ENCODE measurements at regions not wholly inside any gene's neighbourhood (a gene's known extent, or its start where the extent isn't known, plus 50 kb on each side); places are given as distances from the start of the nearest gene placed in this dataset.
"Not testable (repeated sequence)": the region's sequence is repeated elsewhere in the genome, so short reads cannot be mapped to it uniquely, and the experiment has no call there.

DNA sequence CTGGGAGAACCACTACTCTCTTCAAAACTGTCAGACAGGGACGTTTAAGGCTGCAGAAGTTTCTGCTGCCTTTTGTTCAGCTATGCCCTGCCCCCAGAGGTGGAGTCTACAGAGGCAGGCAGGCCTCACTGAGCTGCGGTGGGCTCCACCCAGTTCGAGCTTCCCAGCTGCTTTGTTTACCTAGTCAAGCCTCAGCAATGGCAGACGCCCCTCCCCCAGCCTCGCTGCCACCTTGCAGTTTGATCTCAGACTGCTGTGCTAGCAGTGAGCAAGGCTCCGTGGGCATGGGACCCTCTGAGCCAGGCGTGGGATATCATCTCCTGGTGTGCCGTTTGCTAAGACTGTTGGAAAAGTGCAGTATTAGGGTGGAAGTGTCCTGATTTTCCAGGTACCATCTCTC, 258.6 kb upstream of the GOT2 start:
- H3K4me1 ChIP-seq (ENCODE audit: control insufficient read depth, insufficient read depth, low read length); H3K4me3 ChIP-seq (ENCODE audit: low read length in 2 of 2); H3K27me3 ChIP-seq (ENCODE audit: control insufficient read depth in 1 of 2, insufficient read depth in 2 of 2, low read length in 2 of 2); H3K27ac ChIP-seq (ENCODE audit: low read length); H3K9me3 ChIP-seq (ENCODE audit: control insufficient read depth in 2 of 2, low read length in 2 of 2); H3K36me3 ChIP-seq (ENCODE audit: control insufficient read depth in 2 of 2, insufficient read depth in 2 of 2, low read length in 2 of 2); H3K9ac ChIP-seq (ENCODE audit: low read length in 2 of 2): not testable (repeated sequence)

DNA sequence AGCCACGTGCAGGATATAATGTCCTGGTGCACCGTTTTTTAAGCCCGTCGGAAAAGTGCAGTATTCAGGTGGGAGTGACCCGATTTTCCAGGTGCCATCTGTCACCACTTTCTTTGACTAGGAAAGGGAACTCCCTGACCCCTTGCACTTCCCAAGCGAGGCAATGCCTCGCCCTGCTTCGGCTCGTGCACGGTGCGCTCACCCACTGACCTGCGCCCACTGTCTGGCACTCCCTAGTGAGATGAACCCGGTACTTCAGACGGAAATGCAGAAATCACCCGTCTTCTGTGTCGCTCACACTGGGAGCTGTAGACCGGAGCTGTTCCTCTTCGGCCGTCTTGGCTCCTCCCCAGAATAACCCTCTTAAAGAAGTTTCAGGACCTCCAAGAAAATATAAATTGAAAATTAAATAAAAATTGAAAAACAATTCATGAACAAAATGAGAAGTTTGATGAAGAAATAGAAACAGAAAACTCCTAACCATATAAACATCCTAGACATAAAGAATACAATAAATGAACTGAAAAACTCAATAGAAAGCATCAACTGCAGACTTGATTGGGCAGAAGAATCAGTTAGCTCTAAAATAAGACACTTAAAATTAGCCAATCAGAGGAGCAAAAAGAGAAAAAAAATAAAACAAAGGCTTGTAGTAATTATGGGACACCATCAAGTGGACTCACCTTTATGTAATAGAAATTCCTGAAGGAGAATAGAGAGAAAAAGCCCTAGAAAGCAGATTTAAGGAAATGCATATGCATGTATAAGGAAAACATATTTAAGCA, 249.3 kb upstream of the GOT2 start:
- H3K36me3 ChIP-seq (ENCODE audit: control insufficient read depth in 2 of 2, insufficient read depth in 2 of 2, low read length in 2 of 2); H3K9ac ChIP-seq (ENCODE audit: low read length in 2 of 2); H3K4me3 ChIP-seq (ENCODE audit: low read length in 2 of 2); H3K9me3 ChIP-seq (ENCODE audit: control insufficient read depth in 2 of 2, low read length in 2 of 2); H3K4me1 ChIP-seq (ENCODE audit: control insufficient read depth, insufficient read depth, low read length); H3K27ac ChIP-seq (ENCODE audit: low read length); H3K27me3 ChIP-seq (ENCODE audit: control insufficient read depth in 1 of 2, insufficient read depth in 2 of 2, low read length in 2 of 2): not testable (repeated sequence)

DNA sequence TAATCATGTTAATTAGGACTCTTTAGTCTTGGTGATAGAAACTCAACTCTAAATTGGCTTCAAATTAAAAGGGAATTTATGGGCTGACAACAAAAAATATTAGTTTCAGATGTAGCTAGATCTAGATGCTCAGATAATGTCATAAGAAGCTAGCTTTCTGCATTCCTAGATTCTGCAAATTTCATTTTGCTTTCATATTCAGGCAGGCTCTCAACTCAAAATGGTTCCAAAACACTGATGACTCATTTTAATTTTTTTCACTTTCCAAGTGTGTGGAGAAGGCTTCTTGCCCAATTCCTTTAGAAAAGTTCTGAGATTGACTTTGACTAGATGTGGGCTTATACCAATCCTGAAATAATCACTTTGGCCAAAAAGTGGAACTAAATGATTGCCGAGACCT, 236.7 kb upstream of the GOT2 start:
- Histone ChIP-seq H3K27me3 (ENCODE audit: control insufficient read depth in 1 of 2, insufficient read depth in 2 of 2, low read length in 2 of 2) (no peaks in the 10 kb centered on the region), H3K9ac (ENCODE audit: low read length in 2 of 2) (no peak overlapping the region), H3K4me1 (ENCODE audit: control insufficient read depth, insufficient read depth, low read length) (no peaks in the 10 kb centered on the region), H3K4me3 (ENCODE audit: low read length in 2 of 2) (no peak overlapping the region), H3K27ac (ENCODE audit: low read length) (no peak overlapping the region), H3K36me3 (ENCODE audit: control insufficient read depth in 2 of 2, insufficient read depth in 2 of 2, low read length in 2 of 2) (no peaks in the 10 kb centered on the region), H3K9me3 (ENCODE audit: control insufficient read depth in 2 of 2, low read length in 2 of 2) (no peaks in the 10 kb centered on the region)

DNA sequence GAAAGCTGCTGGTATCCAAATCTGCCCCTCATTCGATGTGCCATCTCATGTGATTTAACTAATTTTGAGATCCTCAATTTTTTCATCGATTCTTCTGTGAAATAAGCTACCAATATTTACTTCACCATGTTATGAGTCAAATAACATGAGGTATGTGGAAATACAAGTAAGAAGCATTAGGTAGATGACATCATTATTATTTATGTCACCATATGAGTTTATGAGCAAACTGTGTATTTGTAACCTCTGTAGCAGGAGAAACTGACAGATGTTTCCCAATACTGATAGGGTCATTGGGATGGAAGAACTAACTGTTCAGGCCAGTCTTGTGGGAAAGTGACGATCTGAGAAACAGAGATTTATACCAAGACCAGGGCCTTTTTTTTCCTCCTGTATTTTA, 229.4 kb upstream of the GOT2 start:
- no peaks in the 10 kb centered on the region for H3K4me1 ChIP-seq (ENCODE audit: control insufficient read depth, insufficient read depth, low read length)
- no peak overlapping the region for H3K4me3 ChIP-seq (ENCODE audit: low read length in 2 of 2)
- no peak overlapping the region for H3K27ac ChIP-seq (ENCODE audit: low read length)
- H3K27me3 ChIP-seq (ENCODE audit: control insufficient read depth in 1 of 2, insufficient read depth in 2 of 2, low read length in 2 of 2): no peaks in the 10 kb centered on the region
- no peaks in the 10 kb centered on the region for H3K36me3 ChIP-seq (ENCODE audit: control insufficient read depth in 2 of 2, insufficient read depth in 2 of 2, low read length in 2 of 2)
- no peak overlapping the region for H3K9ac ChIP-seq (ENCODE audit: low read length in 2 of 2)
- no peaks in the 10 kb centered on the region for H3K9me3 ChIP-seq (ENCODE audit: control insufficient read depth in 2 of 2, low read length in 2 of 2)

DNA sequence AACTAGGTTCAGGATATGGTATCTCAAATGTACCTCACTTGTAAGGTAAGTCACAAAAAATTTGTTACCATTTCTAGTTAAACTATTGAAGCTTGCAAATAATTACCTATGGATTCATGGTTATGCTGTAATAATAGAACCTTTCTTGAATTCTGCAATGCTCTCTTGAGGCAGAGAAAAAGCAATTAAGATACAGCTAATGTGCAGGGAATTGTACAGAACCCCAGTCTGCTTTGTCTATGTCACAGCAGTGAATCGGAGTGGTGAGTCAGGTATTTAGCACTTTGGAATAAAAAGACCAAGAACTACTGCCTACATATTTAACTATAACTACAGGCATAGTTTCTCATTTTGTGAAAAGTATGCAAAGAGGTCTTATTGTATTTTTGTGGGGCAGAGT, 228.7 kb upstream of the GOT2 start:
- no peak overlapping the region for H3K9ac ChIP-seq (ENCODE audit: low read length in 2 of 2)
- no peaks in the 10 kb centered on the region for H3K4me1 ChIP-seq (ENCODE audit: control insufficient read depth, insufficient read depth, low read length)
- H3K27ac ChIP-seq (ENCODE audit: low read length): no peak overlapping the region
- no peaks in the 10 kb centered on the region for H3K9me3 ChIP-seq (ENCODE audit: control insufficient read depth in 2 of 2, low read length in 2 of 2)
- H3K27me3 ChIP-seq (ENCODE audit: control insufficient read depth in 1 of 2, insufficient read depth in 2 of 2, low read length in 2 of 2): no peaks in the 10 kb centered on the region
- no peaks in the 10 kb centered on the region for H3K36me3 ChIP-seq (ENCODE audit: control insufficient read depth in 2 of 2, insufficient read depth in 2 of 2, low read length in 2 of 2)
- no peak overlapping the region for H3K4me3 ChIP-seq (ENCODE audit: low read length in 2 of 2)

DNA sequence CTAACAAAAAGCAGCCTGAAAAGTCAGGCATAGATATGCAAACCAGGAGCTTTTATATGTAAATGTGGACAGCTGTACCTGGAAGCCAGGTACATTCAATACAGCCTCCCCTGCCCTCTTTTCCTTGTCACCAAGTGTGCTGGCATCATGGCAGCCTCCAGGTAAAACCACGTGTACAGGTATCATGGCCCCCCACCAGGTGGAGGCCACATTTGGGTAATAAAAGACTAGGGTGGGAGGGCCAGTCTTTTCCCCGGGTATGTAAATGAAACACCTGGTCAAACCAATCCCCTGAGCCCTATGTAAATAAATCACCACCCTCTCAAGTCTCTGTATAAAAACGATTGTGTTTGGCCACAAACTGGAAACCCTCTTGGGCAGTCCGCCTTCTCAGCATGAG, 226.4 kb upstream of the GOT2 start:
- H3K9me3 ChIP-seq (ENCODE audit: control insufficient read depth in 2 of 2, low read length in 2 of 2): no peaks in the 10 kb centered on the region
- H3K27me3 ChIP-seq (ENCODE audit: control insufficient read depth in 1 of 2, insufficient read depth in 2 of 2, low read length in 2 of 2): no peaks in the 10 kb centered on the region
- no peak overlapping the region for H3K9ac ChIP-seq (ENCODE audit: low read length in 2 of 2)
- no peak overlapping the region for H3K27ac ChIP-seq (ENCODE audit: low read length)
- no peak overlapping the region for H3K4me3 ChIP-seq (ENCODE audit: low read length in 2 of 2)
- no peaks in the 10 kb centered on the region for H3K36me3 ChIP-seq (ENCODE audit: control insufficient read depth in 2 of 2, insufficient read depth in 2 of 2, low read length in 2 of 2)
- no peaks in the 10 kb centered on the region for H3K4me1 ChIP-seq (ENCODE audit: control insufficient read depth, insufficient read depth, low read length)

DNA sequence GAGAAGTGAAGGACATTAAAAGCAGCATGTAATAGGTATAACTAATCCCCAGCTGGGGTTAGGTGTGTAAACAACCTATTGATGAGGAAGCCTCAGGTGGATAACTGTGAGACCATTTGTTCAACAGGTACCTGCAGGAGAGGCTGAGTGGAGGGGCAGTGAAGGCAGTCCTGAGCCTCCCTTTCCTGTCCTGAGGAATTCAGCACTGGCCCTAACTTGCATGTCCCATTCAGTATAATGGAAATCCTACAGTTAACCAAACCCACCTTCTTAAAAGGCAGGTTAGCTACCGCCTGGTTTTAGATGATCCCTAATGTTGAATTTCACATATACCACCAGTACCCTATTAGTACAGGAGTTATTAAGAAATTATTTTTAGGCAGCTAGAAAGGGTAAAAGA, 225.9 kb upstream of the GOT2 start:
- Histone ChIP-seq H3K36me3 (ENCODE audit: control insufficient read depth in 2 of 2, insufficient read depth in 2 of 2, low read length in 2 of 2) (no peaks in the 10 kb centered on the region), H3K27ac (ENCODE audit: low read length) (no peak overlapping the region), H3K27me3 (ENCODE audit: control insufficient read depth in 1 of 2, insufficient read depth in 2 of 2, low read length in 2 of 2) (no peaks in the 10 kb centered on the region), H3K4me1 (ENCODE audit: control insufficient read depth, insufficient read depth, low read length) (no peaks in the 10 kb centered on the region), H3K4me3 (ENCODE audit: low read length in 2 of 2) (no peak overlapping the region), H3K9ac (ENCODE audit: low read length in 2 of 2) (no peak overlapping the region), H3K9me3 (ENCODE audit: control insufficient read depth in 2 of 2, low read length in 2 of 2) (no peaks in the 10 kb centered on the region)

DNA sequence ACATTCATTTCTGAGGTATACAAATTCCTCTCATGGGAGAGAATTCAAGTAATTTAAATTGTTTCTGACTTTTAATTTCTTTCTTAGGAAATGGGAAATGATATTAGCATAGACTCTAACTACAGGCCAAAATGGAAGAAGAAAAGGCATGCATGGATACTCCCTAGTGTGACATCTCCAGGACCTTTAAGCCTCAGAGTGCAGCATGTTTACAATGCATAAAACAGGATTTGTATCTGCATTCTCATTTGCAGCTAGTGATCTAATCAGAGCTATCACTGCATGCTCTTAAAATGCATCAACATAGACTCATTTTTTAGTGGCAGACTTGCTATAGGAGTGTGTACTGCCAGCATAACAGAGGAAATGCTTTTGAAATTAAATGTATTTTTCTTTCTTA, 224.6 kb upstream of the GOT2 start:
- H3K27ac ChIP-seq (ENCODE audit: low read length): no peak overlapping the region
- no peaks in the 10 kb centered on the region for H3K27me3 ChIP-seq (ENCODE audit: control insufficient read depth in 1 of 2, insufficient read depth in 2 of 2, low read length in 2 of 2)
- H3K36me3 ChIP-seq (ENCODE audit: control insufficient read depth in 2 of 2, insufficient read depth in 2 of 2, low read length in 2 of 2): no peaks in the 10 kb centered on the region
- H3K4me1 ChIP-seq (ENCODE audit: control insufficient read depth, insufficient read depth, low read length): no peaks in the 10 kb centered on the region
- no peaks in the 10 kb centered on the region for H3K9me3 ChIP-seq (ENCODE audit: control insufficient read depth in 2 of 2, low read length in 2 of 2)
- H3K4me3 ChIP-seq (ENCODE audit: low read length in 2 of 2): no peak overlapping the region
- no peak overlapping the region for H3K9ac ChIP-seq (ENCODE audit: low read length in 2 of 2)

DNA sequence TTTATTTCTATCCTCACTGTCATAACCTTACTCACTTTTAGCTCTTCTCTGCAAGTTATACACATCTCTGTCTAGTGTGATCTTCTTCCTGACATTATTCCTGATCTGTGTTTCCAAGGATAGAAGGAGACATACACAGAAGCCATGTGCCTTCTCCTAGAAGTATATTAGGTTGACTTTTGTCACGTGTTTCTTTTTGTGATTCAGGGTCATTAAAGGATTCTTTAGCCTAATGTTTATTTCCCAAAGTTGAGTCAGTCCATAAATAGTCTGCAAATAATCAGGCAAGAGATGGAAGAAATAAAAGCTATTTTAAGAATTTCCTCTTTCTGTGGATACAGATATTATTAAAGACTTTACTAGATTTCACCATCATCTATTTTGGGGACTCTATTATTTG, 214.1 kb upstream of the GOT2 start:
- H3K27ac ChIP-seq (ENCODE audit: low read length): no peak overlapping the region
- H3K4me1 ChIP-seq (ENCODE audit: control insufficient read depth, insufficient read depth, low read length): no peaks in the 10 kb centered on the region
- peaks cover 0 to 1% of the 10 kb centered on the region in 2 donors for H3K9me3 ChIP-seq (ENCODE audit: control insufficient read depth in 2 of 2, low read length in 2 of 2)
- no peak overlapping the region for H3K9ac ChIP-seq (ENCODE audit: low read length in 2 of 2)
- H3K4me3 ChIP-seq (ENCODE audit: low read length in 2 of 2): no peak overlapping the region
- no peaks in the 10 kb centered on the region for H3K27me3 ChIP-seq (ENCODE audit: control insufficient read depth in 1 of 2, insufficient read depth in 2 of 2, low read length in 2 of 2)
- no peaks in the 10 kb centered on the region for H3K36me3 ChIP-seq (ENCODE audit: control insufficient read depth in 2 of 2, insufficient read depth in 2 of 2, low read length in 2 of 2)

DNA sequence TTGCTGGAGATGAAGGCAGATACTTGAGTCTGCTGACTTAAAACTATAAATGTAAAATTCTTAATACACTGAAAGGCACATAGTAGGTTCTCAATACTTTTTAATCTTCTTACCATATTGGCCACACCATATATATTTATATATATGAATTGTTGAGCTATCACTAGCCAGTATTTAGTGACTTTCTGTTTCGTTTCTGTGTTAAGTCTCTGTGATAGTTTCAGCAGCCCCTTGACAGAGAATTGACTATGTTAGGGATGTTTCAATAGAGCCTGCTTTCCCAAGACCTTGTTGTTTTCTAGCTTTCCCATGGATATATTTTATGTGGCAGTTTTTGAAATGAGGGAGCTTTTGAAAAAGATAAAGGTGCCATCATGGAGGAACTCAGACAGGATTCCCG, 206.5 kb upstream of the GOT2 start:
- Histone ChIP-seq H3K9ac (ENCODE audit: low read length in 2 of 2) (no peak overlapping the region), H3K4me3 (ENCODE audit: low read length in 2 of 2) (no peak overlapping the region), H3K27me3 (ENCODE audit: control insufficient read depth in 1 of 2, insufficient read depth in 2 of 2, low read length in 2 of 2) (no peaks in the 10 kb centered on the region), H3K4me1 (ENCODE audit: control insufficient read depth, insufficient read depth, low read length) (no peaks in the 10 kb centered on the region), H3K36me3 (ENCODE audit: control insufficient read depth in 2 of 2, insufficient read depth in 2 of 2, low read length in 2 of 2) (no peaks in the 10 kb centered on the region), H3K9me3 (ENCODE audit: control insufficient read depth in 2 of 2, low read length in 2 of 2) (no peaks in the 10 kb centered on the region), H3K27ac (ENCODE audit: low read length) (no peak overlapping the region)

DNA sequence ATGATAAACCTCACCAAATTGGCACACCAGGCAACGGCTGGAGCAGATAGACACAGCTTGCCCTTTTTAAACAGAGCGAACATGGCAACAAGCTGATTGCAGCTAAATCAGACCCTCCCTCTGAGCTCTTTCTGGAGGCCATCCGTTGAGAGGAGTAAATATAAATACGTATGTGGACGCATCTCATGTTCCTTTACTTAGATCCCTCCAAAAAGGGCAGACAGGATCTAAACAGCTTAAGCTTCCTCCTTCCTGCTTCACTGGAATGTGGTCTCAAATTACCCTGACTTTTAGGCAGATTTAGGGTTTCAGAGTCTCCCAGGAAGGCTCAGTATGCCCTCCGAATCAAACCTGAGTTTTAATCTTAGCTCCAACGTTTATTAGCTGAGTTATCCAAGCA, 204.7 kb upstream of the GOT2 start:
- Histone ChIP-seq H3K4me3 (ENCODE audit: low read length in 2 of 2) (no peak overlapping the region), H3K36me3 (ENCODE audit: control insufficient read depth in 2 of 2, insufficient read depth in 2 of 2, low read length in 2 of 2) (no peaks in the 10 kb centered on the region), H3K27ac (ENCODE audit: low read length) (no peak overlapping the region), H3K9me3 (ENCODE audit: control insufficient read depth in 2 of 2, low read length in 2 of 2) (no peaks in the 10 kb centered on the region), H3K4me1 (ENCODE audit: control insufficient read depth, insufficient read depth, low read length) (no peaks in the 10 kb centered on the region), H3K9ac (ENCODE audit: low read length in 2 of 2) (no peak overlapping the region), H3K27me3 (ENCODE audit: control insufficient read depth in 1 of 2, insufficient read depth in 2 of 2, low read length in 2 of 2) (no peaks in the 10 kb centered on the region)
